ENCODE measurements at regions not wholly inside any gene's neighbourhood (a gene's known extent, or its start where the extent isn't known, plus 50 kb on each side); places are given as distances from the start of the nearest gene placed in this dataset.

- H3K4me1 ChIP-seq (ENCODE audit: control insufficient read depth in 1 of 2, insufficient read depth in 2 of 2, low read length in 2 of 2): no peaks in the 10 kb centered on the region
- POLR2A ChIA-PET: no interaction called here
Observed at GRCh38 chr21:22288885-22289499, 1290.8 kb downstream of the NCAM2 start.

More at GRCh38 chr21:22288885-22289499, 1290.8 kb downstream of the NCAM2 start:
- H3K4me2 ChIP-seq (ENCODE audit: low read length): no peak overlapping the region
- ChIA-PET RAD21 (ENCODE audit: low non-redundant PET in 1 of 2, low total read pairs in 2 of 2, uncharacterized antibody in 2 of 2, unreplicated experiment in 2 of 2) (no interaction called here), CTCF (no interaction called here)
- H2AFZ ChIP-seq (ENCODE audit: low read depth, low read length, poor library complexity, severe bottlenecking): no peak overlapping the region
- no peak overlapping the region for H3K9ac ChIP-seq (ENCODE audit: low read length)
- H3K27ac ChIP-seq (ENCODE audit: low read depth, low read length): no peak overlapping the region
- ATAC-seq (no peak), DNase-seq (ENCODE audit: low read depth, low spot score) (no peak)
- TF ChIP-seq, protein P1, sequence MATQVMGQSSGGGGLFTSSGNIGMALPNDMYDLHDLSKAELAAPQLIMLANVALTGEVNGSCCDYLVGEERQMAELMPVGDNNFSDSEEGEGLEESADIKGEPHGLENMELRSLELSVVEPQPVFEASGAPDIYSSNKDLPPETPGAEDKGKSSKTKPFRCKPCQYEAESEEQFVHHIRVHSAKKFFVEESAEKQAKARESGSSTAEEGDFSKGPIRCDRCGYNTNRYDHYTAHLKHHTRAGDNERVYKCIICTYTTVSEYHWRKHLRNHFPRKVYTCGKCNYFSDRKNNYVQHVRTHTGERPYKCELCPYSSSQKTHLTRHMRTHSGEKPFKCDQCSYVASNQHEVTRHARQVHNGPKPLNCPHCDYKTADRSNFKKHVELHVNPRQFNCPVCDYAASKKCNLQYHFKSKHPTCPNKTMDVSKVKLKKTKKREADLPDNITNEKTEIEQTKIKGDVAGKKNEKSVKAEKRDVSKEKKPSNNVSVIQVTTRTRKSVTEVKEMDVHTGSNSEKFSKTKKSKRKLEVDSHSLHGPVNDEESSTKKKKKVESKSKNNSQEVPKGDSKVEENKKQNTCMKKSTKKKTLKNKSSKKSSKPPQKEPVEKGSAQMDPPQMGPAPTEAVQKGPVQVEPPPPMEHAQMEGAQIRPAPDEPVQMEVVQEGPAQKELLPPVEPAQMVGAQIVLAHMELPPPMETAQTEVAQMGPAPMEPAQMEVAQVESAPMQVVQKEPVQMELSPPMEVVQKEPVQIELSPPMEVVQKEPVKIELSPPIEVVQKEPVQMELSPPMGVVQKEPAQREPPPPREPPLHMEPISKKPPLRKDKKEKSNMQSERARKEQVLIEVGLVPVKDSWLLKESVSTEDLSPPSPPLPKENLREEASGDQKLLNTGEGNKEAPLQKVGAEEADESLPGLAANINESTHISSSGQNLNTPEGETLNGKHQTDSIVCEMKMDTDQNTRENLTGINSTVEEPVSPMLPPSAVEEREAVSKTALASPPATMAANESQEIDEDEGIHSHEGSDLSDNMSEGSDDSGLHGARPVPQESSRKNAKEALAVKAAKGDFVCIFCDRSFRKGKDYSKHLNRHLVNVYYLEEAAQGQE (IDR thresholded peaks at IDR 0.05; ENCODE audit: low read depth): no peak
- TF ChIP-seq, protein P2, sequence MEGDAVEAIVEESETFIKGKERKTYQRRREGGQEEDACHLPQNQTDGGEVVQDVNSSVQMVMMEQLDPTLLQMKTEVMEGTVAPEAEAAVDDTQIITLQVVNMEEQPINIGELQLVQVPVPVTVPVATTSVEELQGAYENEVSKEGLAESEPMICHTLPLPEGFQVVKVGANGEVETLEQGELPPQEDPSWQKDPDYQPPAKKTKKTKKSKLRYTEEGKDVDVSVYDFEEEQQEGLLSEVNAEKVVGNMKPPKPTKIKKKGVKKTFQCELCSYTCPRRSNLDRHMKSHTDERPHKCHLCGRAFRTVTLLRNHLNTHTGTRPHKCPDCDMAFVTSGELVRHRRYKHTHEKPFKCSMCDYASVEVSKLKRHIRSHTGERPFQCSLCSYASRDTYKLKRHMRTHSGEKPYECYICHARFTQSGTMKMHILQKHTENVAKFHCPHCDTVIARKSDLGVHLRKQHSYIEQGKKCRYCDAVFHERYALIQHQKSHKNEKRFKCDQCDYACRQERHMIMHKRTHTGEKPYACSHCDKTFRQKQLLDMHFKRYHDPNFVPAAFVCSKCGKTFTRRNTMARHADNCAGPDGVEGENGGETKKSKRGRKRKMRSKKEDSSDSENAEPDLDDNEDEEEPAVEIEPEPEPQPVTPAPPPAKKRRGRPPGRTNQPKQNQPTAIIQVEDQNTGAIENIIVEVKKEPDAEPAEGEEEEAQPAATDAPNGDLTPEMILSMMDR (IDR thresholded peaks at IDR 0.05 in 2 of 3, conservative IDR thresholded peaks at IDR 0.05 in 1 of 3; ENCODE audit: borderline replicate concordance in 1 of 3, insufficient read depth in 1 of 3, low read depth in 2 of 3, low read length in 2 of 3): no peak
- TF ChIP-seq SIN3A (IDR thresholded peaks at IDR 0.05; ENCODE audit: low read depth) (no peak), ZFX (IDR thresholded peaks at IDR 0.05) (no peak), JUND (IDR thresholded peaks at IDR 0.05) (no peak), EZH2 (IDR thresholded peaks at IDR 0.05) (no peak)
- intact Hi-C loops (cut with micrococcal nuclease): no loop called here
- no peaks in the 10 kb centered on the region for H3K9me2 ChIP-seq (ENCODE audit: insufficient read depth)
- no peaks in the 10 kb centered on the region for H3K27me3 ChIP-seq (ENCODE audit: insufficient read depth, low read length)
- H3K79me2 ChIP-seq (ENCODE audit: insufficient read depth, low read length): no peaks in the 10 kb centered on the region
- H4K20me1 ChIP-seq (ENCODE audit: insufficient read depth): no peaks in the 10 kb centered on the region
- BruUV-seq (replicated peaks): no TSS peak
- H3K36me3 ChIP-seq (ENCODE audit: control insufficient read depth in 1 of 2, insufficient read depth in 2 of 2, low read length in 2 of 2): no peaks in the 10 kb centered on the region
- H3K9me3 ChIP-seq (ENCODE audit: control insufficient read depth in 1 of 2, insufficient read depth in 1 of 2, low read depth in 1 of 2, low read length in 2 of 2): peaks cover 11 to 24% of the 10 kb centered on the region in 2 experiments; a peak in 2 of 4 replicates
- H3K4me3 ChIP-seq (replicated peaks in 1 of 2; ENCODE audit: low read depth in 1 of 2, low read length in 2 of 2): no peak overlapping the region

Measured in HCT116 (cell line).